ENCODE measurements at regions not wholly inside any gene's neighbourhood (a gene's known extent, or its start where the extent isn't known, plus 50 kb on each side); places are given as distances from the start of the nearest gene placed in this dataset.
"Not testable (repeated sequence)": the region's sequence is repeated elsewhere in the genome, so short reads cannot be mapped to it uniquely, and the experiment has no call there.

DNA sequence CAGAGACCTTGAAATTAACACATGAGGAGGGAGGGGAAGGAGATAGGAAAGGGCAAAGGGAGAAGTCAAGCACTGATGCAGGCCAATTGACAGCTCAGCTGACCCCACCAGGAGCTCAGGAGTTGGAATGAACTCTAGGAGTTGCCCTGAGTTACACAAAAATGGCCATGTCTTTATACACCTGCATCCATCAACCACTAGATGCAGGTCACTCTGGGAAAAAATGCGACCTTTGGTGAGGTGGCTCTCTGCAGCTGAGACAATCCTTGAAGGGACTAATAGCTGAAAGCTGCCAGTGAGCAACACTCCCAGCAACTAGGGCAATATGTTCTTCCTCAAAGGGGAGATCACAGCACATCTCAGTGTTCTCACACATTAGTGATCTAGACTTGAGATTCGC, 222.8 kb downstream of the RBM26 start:
- no peaks in the 10 kb centered on the region for H3K27me3 ChIP-seq (ENCODE audit: low read length)
- H3K36me3 ChIP-seq (ENCODE audit: low read length): no peaks in the 10 kb centered on the region
- no peak overlapping the region for H3K4me2 ChIP-seq (ENCODE audit: low read depth, low read length, poor library complexity, severe bottlenecking)
- H3K9ac ChIP-seq (ENCODE audit: low read length): no peak overlapping the region
- no peak overlapping the region for H2AFZ ChIP-seq (ENCODE audit: low read depth, low read length, severe bottlenecking)
- no peak overlapping the region for H3K4me3 ChIP-seq (ENCODE audit: insufficient read depth, low read length, poor library complexity, severe bottlenecking)
- no peaks in the 10 kb centered on the region for H3K9me2 ChIP-seq (replicated peaks; ENCODE audit: insufficient read depth, low read length)
- no peak for TF ChIP-seq EZH2phosphoT487 (conservative IDR thresholded peaks at IDR 0.05; ENCODE audit: low read length)
- TF ChIP-seq, protein P1, sequence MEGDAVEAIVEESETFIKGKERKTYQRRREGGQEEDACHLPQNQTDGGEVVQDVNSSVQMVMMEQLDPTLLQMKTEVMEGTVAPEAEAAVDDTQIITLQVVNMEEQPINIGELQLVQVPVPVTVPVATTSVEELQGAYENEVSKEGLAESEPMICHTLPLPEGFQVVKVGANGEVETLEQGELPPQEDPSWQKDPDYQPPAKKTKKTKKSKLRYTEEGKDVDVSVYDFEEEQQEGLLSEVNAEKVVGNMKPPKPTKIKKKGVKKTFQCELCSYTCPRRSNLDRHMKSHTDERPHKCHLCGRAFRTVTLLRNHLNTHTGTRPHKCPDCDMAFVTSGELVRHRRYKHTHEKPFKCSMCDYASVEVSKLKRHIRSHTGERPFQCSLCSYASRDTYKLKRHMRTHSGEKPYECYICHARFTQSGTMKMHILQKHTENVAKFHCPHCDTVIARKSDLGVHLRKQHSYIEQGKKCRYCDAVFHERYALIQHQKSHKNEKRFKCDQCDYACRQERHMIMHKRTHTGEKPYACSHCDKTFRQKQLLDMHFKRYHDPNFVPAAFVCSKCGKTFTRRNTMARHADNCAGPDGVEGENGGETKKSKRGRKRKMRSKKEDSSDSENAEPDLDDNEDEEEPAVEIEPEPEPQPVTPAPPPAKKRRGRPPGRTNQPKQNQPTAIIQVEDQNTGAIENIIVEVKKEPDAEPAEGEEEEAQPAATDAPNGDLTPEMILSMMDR (IDR thresholded peaks at IDR 0.05; ENCODE audit: insufficient read depth, low read length, poor library complexity, severe bottlenecking): no peak
- no peaks in the 10 kb centered on the region for H3K79me2 ChIP-seq (ENCODE audit: insufficient read depth, low read length)
- H3F3A ChIP-seq (ENCODE audit: insufficient read depth): no peaks in the 10 kb centered on the region
- no peaks in the 10 kb centered on the region for H3K9me3 ChIP-seq (ENCODE audit: insufficient read depth, low read length)
- H3K27ac ChIP-seq (ENCODE audit: low read depth, low read length): no peak overlapping the region
- no peaks in the 10 kb centered on the region for H4K20me1 ChIP-seq (ENCODE audit: low read depth, low read length)

DNA sequence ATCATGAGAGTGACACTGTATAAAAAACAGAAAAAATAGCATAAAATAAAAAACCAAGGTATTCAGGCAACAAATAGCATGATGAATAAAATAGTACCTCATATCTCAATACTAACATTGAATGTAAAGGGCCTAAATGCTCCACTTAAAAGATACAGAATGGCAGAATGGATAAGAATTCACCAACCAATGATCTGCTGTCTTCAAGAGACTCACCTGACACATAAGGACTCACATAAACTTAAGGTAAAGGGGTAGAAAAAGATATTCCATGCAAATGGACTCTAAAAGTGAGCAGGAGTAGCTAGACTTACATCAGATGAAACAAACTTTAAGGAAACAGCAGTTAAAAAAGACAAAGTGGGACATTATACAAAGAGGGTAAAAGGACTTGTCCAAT, 232.4 kb downstream of the RBM26 start:
- not testable (repeated sequence) for H3K9me3 ChIP-seq (ENCODE audit: insufficient read depth, low read length); H3K27ac ChIP-seq (ENCODE audit: low read depth, low read length); H3K27me3 ChIP-seq (ENCODE audit: low read length); H3K4me3 ChIP-seq (ENCODE audit: insufficient read depth, low read length, poor library complexity, severe bottlenecking); H3F3A ChIP-seq (ENCODE audit: insufficient read depth); H3K9ac ChIP-seq (ENCODE audit: low read length); H3K9me2 ChIP-seq (replicated peaks; ENCODE audit: insufficient read depth, low read length); H4K20me1 ChIP-seq (ENCODE audit: low read depth, low read length); H3K36me3 ChIP-seq (ENCODE audit: low read length); H3K4me2 ChIP-seq (ENCODE audit: low read depth, low read length, poor library complexity, severe bottlenecking); H2AFZ ChIP-seq (ENCODE audit: low read depth, low read length, severe bottlenecking); H3K79me2 ChIP-seq (ENCODE audit: insufficient read depth, low read length)

DNA sequence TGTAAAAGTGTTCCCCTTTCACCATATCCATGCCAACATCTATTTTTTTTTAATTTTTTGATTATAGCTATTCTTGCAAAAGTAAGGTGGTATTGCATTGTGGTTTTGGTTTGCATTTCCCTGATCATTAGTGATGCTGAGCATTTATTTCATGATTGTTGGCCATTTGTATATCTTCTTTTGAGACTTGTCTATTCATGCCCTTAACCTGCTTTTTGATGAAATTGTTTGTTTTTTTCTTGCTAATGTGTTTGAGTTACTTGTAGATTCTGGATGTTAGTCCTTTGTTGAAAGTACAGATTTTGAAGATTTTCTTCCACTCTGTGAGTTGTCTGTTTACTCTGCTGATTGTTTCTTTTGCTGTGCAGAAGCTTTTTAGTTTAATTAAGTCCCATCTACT, 233.1 kb downstream of the RBM26 start:
- not testable (repeated sequence) for H3K36me3 ChIP-seq (ENCODE audit: low read length); H3K79me2 ChIP-seq (ENCODE audit: insufficient read depth, low read length); H3K9ac ChIP-seq (ENCODE audit: low read length); H3K9me3 ChIP-seq (ENCODE audit: insufficient read depth, low read length); H4K20me1 ChIP-seq (ENCODE audit: low read depth, low read length); H2AFZ ChIP-seq (ENCODE audit: low read depth, low read length, severe bottlenecking); H3K27ac ChIP-seq (ENCODE audit: low read depth, low read length); H3K27me3 ChIP-seq (ENCODE audit: low read length); H3K4me3 ChIP-seq (ENCODE audit: insufficient read depth, low read length, poor library complexity, severe bottlenecking); H3K4me2 ChIP-seq (ENCODE audit: low read depth, low read length, poor library complexity, severe bottlenecking); H3F3A ChIP-seq (ENCODE audit: insufficient read depth); H3K9me2 ChIP-seq (replicated peaks; ENCODE audit: insufficient read depth, low read length)

DNA sequence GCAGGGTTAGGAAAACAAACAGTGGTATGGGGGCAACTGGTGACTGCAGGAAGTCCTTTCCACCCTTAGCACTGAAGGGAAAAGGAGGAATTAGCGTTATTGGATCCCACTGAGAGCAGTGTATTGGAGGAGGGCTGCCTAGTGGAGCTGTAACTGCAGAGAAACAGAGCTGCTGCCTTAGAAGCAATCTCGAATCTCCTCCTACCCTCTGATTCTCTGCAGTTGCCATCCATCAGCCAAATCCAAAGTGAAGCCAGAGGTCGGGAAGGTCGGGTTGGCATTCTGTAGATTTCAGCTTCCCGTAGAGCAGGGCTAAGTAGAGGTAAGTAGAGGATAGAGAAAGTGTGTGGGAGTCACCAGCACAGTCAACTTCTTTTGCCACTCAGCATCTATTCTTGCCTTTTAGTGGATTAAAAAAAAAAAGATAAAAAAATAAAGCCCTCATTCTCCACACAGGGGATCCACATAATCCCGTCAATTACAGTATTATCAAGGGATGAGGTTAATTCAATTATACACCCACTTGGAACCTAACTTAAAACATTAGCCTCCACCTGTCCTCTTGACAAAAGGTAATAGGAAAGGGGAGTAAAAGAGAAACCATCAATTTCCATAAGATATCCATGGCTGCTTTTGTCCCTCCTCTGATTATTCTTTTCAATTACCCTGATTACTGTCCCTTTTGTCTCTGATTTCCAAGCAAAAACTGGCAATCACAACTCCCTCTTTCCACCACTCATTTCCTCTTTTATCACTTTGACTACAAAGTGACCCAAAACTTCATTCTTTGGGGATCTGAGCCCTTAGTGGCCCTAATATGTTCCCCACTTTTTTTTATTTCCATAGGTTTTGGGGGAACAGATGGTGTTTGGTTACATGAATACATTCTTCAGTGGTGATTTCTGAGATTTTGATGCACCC, 234.7 kb downstream of the RBM26 start:
- H3K27ac ChIP-seq (ENCODE audit: low read depth, low read length): no peak overlapping the region
- no peaks in the 10 kb centered on the region for H4K20me1 ChIP-seq (ENCODE audit: low read depth, low read length)
- H2AFZ ChIP-seq (ENCODE audit: low read depth, low read length, severe bottlenecking): no peak overlapping the region
- H3K9me2 ChIP-seq (replicated peaks; ENCODE audit: insufficient read depth, low read length): no peaks in the 10 kb centered on the region
- H3K27me3 ChIP-seq (ENCODE audit: low read length): no peaks in the 10 kb centered on the region
- no peak overlapping the region for H3K4me3 ChIP-seq (ENCODE audit: insufficient read depth, low read length, poor library complexity, severe bottlenecking)
- no peak overlapping the region for H3K4me2 ChIP-seq (ENCODE audit: low read depth, low read length, poor library complexity, severe bottlenecking)
- TF ChIP-seq, protein P1 (IDR thresholded peaks at IDR 0.05; ENCODE audit: insufficient read depth, low read length, poor library complexity, severe bottlenecking): no peak
- no peaks in the 10 kb centered on the region for H3K79me2 ChIP-seq (ENCODE audit: insufficient read depth, low read length)
- H3K36me3 ChIP-seq (ENCODE audit: low read length): no peaks in the 10 kb centered on the region
- H3K9ac ChIP-seq (ENCODE audit: low read length): no peak overlapping the region
- no peaks in the 10 kb centered on the region; the same call in 1 of the 2 replicates for H3K9me3 ChIP-seq (ENCODE audit: insufficient read depth, low read length)
- H3F3A ChIP-seq (ENCODE audit: insufficient read depth): no peaks in the 10 kb centered on the region
